ENCODE measurements at regions not wholly inside any gene's neighbourhood (a gene's known extent, or its start where the extent isn't known, plus 50 kb on each side); places are given as distances from the start of the nearest gene placed in this dataset.

GRCh38 chr3:27945229-27945628, 223.1 kb upstream of the EOMES start:
- TF ChIP-seq FOS (IDR thresholded peaks at IDR 0.05; ENCODE audit: borderline replicate concordance, insufficient read depth, low read length), result no peak
- no peak for TF ChIP-seq POLR2A (IDR thresholded peaks at IDR 0.05; ENCODE audit: low read depth, low read length)
- TF ChIP-seq MAX (IDR thresholded peaks at IDR 0.05; ENCODE audit: insufficient read depth, insufficient read length), result no peak
- TF ChIP-seq JUN (IDR thresholded peaks at IDR 0.05; ENCODE audit: borderline replicate concordance, insufficient read depth, insufficient read length, low read depth), result no peak
- no peak for TF ChIP-seq POLR2AphosphoS5 (IDR thresholded peaks at IDR 0.05; ENCODE audit: insufficient read depth, low read depth, low read length)
- no peak for TF ChIP-seq EZH2 (IDR thresholded peaks at IDR 0.05; ENCODE audit: borderline replicate concordance, low read depth, low read length, severe bottlenecking)
- no peak for TF ChIP-seq MYC (IDR thresholded peaks at IDR 0.05; ENCODE audit: low read depth, low read length)
- TF ChIP-seq GATA2 (IDR thresholded peaks at IDR 0.05; ENCODE audit: insufficient read depth, insufficient read length, low read depth, low read length), result no peak
- no peak for TF ChIP-seq CTCF (IDR thresholded peaks at IDR 0.05; ENCODE audit: extremely low read depth in 1 of 2, insufficient read depth in 1 of 2, low read depth in 1 of 2, low read length in 2 of 2)
- no peak overlapping the region for H2AFZ ChIP-seq (ENCODE audit: low read depth, low read length)
- H3K9ac ChIP-seq (replicated peaks; ENCODE audit: extremely low read depth, insufficient read depth, low read length), result no peak overlapping the region
- intact Hi-C loops (cut with micrococcal nuclease) (no loop called here), dilution Hi-C loops (cut with MboI; ENCODE audit: extremely low pct_ligation_motif_present, low sequenced_read_pairs) (no loop called here)
- no peak overlapping the region for H3K27ac ChIP-seq (ENCODE audit: insufficient read depth, low read depth, low read length)
- DNase-seq (ENCODE audit: low read depth, low spot score) (no peak), FAIRE-seq (no peak)
- H3K27me3 ChIP-seq (ENCODE audit: control insufficient read depth in 2 of 2, insufficient read depth in 2 of 2, low read length in 2 of 2), result no peaks in the 10 kb centered on the region
- BruUV-seq (replicated peaks), result no TSS peak
- no peaks in the 10 kb centered on the region for H3K9me1 ChIP-seq (replicated peaks; ENCODE audit: control insufficient read depth, extremely low read depth, insufficient read depth, low read length)
- no peaks in the 10 kb centered on the region for H4K20me1 ChIP-seq (replicated peaks; ENCODE audit: control insufficient read depth, extremely low read depth, insufficient read depth, low read length)
- CTCF ChIA-PET, result no interaction called here
- no peaks in the 10 kb centered on the region for H3K36me3 ChIP-seq (ENCODE audit: control insufficient read depth in 2 of 2, extremely low read depth in 1 of 2, insufficient read depth in 2 of 2, low read length in 2 of 2)
- POLR2A ChIA-PET, result no interaction called here
- no peak overlapping the region for H3K4me3 ChIP-seq (replicated peaks in 1 of 3; ENCODE audit: insufficient read depth in 1 of 3, low read depth in 1 of 3, low read length in 3 of 3)
- no peaks in the 10 kb centered on the region for H3K4me1 ChIP-seq (ENCODE audit: control insufficient read depth, extremely low read depth, insufficient read depth, low read length)
- no peaks in the 10 kb centered on the region for H3K9me3 ChIP-seq (replicated peaks; ENCODE audit: control insufficient read depth, insufficient read depth, low read length)
- H3K4me2 ChIP-seq (ENCODE audit: insufficient read depth, low read length), result no peak overlapping the region
- no peaks in the 10 kb centered on the region for H3K79me2 ChIP-seq (ENCODE audit: control insufficient read depth, insufficient read depth, low read length)
